ENCODE measurements at regions not wholly inside any gene's neighbourhood (a gene's known extent, or its start where the extent isn't known, plus 50 kb on each side); places are given as distances from the start of the nearest gene placed in this dataset.

DNA sequence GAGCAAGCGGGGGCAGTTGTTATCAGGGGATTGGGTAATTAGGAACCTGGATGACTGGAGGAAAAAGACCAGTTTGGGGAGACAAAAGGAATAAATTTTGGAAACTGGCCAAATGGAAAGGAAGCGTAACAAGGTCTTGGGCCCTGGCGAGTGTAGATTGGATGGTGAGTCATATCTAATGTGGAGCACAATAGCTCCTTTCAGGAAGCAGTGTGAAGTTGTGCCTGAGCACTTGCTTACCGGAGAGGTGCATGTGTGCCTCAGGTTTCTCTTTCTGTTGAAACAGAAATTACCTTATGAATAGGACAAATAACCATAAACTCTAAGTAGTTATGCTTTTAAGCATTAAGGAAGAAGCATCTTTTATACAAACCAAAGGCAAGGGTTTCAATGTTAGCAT lies 176.4 kb downstream of the KIF4B start:
- no peak for TF ChIP-seq Cebpa-rat (IDR thresholded peaks at IDR 0.05)
- Histone ChIP-seq H3K9me3 (0 out of 2 replicates have a peak, but pooled peaks cover 5% of the 10 kb centered on the region), H3K36me3 (no peaks in the 10 kb centered on the region), H3K9ac (no peak overlapping the region), H3K4me1 (peaks cover 4% of the 10 kb centered on the region; the same call in 1 of the 2 replicates), H3K4me2 (no peak overlapping the region), H4K20me1 (no peaks in the 10 kb centered on the region), H3K27me3 (no peaks in the 10 kb centered on the region), H3K4me3 (no peak overlapping the region), H3K27ac (no peak overlapping the region)

DNA sequence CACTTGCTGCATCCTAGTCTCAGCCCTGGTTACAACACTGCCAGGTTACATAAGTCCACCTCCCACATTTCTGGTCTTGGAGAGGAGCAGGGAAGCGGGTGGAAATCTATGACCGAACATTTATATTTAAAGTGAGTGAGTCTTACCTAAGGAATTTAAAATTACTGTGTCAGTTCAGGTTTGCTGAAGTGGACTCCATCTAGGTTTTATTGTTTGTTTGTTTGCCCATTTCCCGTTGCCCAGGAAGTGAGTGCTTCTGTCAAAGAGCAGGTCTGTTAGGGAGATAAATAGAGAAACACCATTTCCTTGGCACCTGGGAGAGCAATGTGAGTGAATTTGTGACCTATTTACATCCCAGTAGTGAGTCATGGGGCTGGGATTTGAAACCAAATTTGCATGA lies 179.5 kb downstream of the KIF4B start:
- Histone ChIP-seq H3K36me3 (no peaks in the 10 kb centered on the region), H3K27me3 (no peaks in the 10 kb centered on the region), H3K4me3 (no peak overlapping the region), H3K4me2 (no peak overlapping the region), H3K4me1 (peaks cover 4% of the 10 kb centered on the region; the same call in 1 of the 2 replicates), H4K20me1 (no peaks in the 10 kb centered on the region), H3K9me3 (0 out of 2 replicates have a peak, but pooled peaks cover 5% of the 10 kb centered on the region), H3K27ac (no peak overlapping the region), H3K9ac (no peak overlapping the region)
- no peak for TF ChIP-seq Cebpa-rat (IDR thresholded peaks at IDR 0.05)

DNA sequence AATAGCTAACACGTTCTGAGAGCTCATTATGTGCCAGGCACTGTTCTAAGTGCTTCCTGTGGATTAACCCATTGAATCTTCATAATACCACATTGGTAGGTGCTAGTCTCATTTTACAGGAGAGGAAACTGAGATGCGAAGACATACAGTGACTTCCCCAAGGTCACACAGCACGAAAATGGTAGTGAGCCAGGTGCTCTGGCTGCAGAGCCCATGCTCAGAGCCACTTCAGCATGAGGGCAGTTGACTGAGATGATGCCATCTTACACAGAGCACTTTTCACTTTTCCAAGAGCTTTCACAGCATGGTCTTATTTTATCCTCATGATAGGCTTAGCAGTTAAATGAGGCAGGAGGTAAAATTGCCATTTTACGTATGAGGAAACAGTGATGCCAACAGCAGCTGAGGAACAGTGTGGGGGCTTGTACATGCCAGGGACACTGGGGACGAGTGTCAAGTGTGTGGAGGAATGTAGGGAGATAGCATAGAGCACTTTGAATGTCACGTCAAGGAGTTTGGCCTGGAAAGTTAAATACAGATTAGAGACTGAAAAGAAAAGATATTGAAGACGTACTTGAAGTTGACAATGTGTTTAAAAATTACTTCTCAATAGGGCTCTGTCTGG lies 180.0 kb downstream of the KIF4B start:
- H4K20me1 ChIP-seq, result no peaks in the 10 kb centered on the region
- TF ChIP-seq Cebpa-rat (IDR thresholded peaks at IDR 0.05), result no peak
- H3K4me1 ChIP-seq, result peaks cover 4% of the 10 kb centered on the region; the same call in 1 of the 2 replicates
- H3K4me2 ChIP-seq, result no peak overlapping the region
- no peak overlapping the region for H3K27ac ChIP-seq
- H3K9me3 ChIP-seq, result 0 out of 2 replicates have a peak, but pooled peaks cover 5% of the 10 kb centered on the region
- H3K9ac ChIP-seq, result no peak overlapping the region
- H3K36me3 ChIP-seq, result no peaks in the 10 kb centered on the region
- no peaks in the 10 kb centered on the region for H3K27me3 ChIP-seq
- H3K4me3 ChIP-seq, result no peak overlapping the region

DNA sequence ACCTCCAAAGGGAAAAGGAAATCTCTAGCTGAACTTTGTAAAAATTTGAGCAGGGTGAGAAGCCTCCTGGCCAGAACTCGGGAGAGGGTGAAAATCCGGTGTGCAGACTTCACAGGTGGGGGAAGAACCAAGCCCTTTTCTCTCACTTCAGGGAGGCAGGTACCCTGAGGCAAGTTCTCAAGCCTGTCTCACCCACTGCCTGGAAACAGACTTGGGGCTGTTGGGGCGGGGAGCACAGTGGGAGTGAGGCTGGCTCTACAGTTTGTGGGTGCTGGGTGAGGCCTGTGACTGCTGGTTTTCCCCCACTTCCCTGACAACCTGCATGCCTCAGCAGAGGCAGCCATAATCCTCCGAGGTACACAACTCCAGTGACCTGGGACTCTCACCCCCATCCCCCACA lies 187.1 kb downstream of the KIF4B start:
- Histone ChIP-seq H3K4me2 (no peak overlapping the region), H3K9ac (no peak overlapping the region), H4K20me1 (no peaks in the 10 kb centered on the region), H3K9me3 (peaks cover 41% of the 10 kb centered on the region), H3K4me3 (no peak overlapping the region), H3K27ac (no peak overlapping the region), H3K4me1 (no peaks in the 10 kb centered on the region), H3K36me3 (no peaks in the 10 kb centered on the region), H3K27me3 (no peaks in the 10 kb centered on the region)
- TF ChIP-seq Cebpa-rat (IDR thresholded peaks at IDR 0.05), result no peak

DNA sequence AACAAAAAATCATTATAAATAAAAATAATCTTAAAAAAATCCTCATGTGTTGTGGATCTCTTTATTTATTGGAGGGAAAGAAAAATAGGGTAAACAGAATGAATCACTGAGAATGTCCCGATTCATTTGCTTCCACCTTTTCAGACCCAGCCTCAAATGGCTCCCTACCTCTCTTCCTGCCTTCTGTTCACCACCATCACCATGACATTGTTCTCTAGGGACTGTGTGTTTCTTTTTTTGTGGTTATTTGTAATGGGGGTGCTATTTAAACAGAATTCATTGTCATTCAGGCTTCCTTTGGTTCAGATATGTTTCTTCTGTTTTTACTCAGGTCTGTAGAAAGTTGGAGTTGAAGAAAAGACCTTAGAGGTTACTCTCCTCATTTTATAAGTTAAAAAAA lies 198.2 kb downstream of the KIF4B start:
- Histone ChIP-seq H3K27ac (no peak overlapping the region; the same call in 1 of the 2 replicates), H3K9me3 (peaks cover 7% of the 10 kb centered on the region), H3K4me3 (no peak overlapping the region; the same call in 1 of the 2 replicates), H3K4me1 (peaks cover 42% of the 10 kb centered on the region), H3K36me3 (no peaks in the 10 kb centered on the region), H4K20me1 (no peaks in the 10 kb centered on the region), H3K9ac (no peak overlapping the region), H3K27me3 (no peaks in the 10 kb centered on the region), H3K4me2 (peak overlapping the region; percentile 67)
- no peak for TF ChIP-seq Cebpa-rat (IDR thresholded peaks at IDR 0.05)

DNA sequence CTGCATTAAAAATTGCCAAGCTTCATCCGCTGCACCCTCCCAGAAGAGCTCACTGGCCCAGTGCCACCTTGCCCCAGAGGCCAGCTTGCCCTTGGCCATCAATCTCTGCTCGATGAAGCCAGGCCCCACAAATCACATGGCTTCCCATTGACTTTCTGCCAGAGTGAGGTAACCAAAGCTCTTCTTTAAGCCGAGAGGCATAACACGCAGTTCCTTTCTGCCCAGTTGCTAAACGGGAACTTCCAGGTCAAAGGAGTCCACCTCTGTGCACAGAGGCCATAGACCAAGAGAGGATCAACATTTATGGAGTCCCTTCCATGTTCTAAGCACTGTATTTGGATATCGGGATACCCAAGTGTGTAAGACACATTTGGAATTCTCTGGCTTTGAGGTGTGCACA lies 208.8 kb downstream of the KIF4B start:
- H3K27ac ChIP-seq, result no peak overlapping the region
- no peaks in the 10 kb centered on the region for H3K36me3 ChIP-seq
- no peak overlapping the region for H3K9ac ChIP-seq
- H3K4me2 ChIP-seq, result no peak overlapping the region
- no peaks in the 10 kb centered on the region for H3K9me3 ChIP-seq
- no peaks in the 10 kb centered on the region for H3K27me3 ChIP-seq
- no peak overlapping the region for H3K4me3 ChIP-seq
- H4K20me1 ChIP-seq, result no peaks in the 10 kb centered on the region
- no peak for TF ChIP-seq Cebpa-rat (IDR thresholded peaks at IDR 0.05)
- no peaks in the 10 kb centered on the region for H3K4me1 ChIP-seq

DNA sequence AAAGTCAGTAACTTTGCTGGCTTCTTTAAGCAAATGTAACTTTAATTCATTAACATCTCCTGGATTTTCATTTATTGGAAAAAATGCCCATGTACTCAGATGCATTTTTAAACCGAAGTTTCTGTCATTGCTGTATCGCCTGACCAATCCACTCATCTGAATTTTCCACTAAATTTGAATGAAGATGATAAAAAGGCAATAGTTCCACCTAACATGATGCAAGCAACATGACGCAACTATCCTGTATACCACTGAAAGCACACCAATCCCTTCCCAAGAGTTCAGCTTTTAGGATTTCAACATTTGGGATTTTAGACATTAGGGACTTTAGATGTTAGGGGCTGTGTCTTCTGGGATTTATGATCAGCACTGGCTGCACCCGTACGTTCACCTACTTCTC lies 215.6 kb downstream of the KIF4B start:
- H3K36me3 ChIP-seq, result no peaks in the 10 kb centered on the region
- H3K4me2 ChIP-seq, result no peak overlapping the region
- H4K20me1 ChIP-seq, result no peaks in the 10 kb centered on the region
- no peaks in the 10 kb centered on the region for H3K4me1 ChIP-seq
- no peaks in the 10 kb centered on the region for H3K9me3 ChIP-seq
- no peak overlapping the region for H3K4me3 ChIP-seq
- H3K27me3 ChIP-seq, result no peaks in the 10 kb centered on the region
- no peak overlapping the region for H3K27ac ChIP-seq
- no peak for TF ChIP-seq Cebpa-rat (IDR thresholded peaks at IDR 0.05)
- H3K9ac ChIP-seq, result no peak overlapping the region

DNA sequence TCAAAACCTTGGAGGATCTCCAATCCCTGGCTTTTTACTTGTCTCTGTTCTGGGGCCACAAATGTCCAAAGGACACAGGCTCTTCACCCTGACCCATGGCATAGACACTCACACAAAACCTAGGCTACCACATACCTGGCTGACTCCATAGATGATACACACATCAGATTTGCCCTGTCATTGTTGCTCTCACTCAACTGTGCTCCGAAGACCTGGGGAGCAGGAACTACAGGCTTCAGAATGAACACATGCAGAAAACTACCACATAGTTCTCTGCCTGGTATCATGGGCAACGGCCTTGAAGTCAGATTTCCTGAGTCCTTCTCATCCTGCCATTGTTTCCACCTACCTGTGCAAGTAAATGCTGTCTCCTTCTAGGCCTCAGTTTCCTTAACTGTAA lies 226.2 kb downstream of the KIF4B start:
- Histone ChIP-seq H3K36me3 (no peaks in the 10 kb centered on the region), H3K27ac (no peak overlapping the region), H3K9me3 (peaks cover 19% of the 10 kb centered on the region), H3K27me3 (no peaks in the 10 kb centered on the region), H3K9ac (no peak overlapping the region), H3K4me2 (no peak overlapping the region), H3K4me1 (no peaks in the 10 kb centered on the region), H4K20me1 (no peaks in the 10 kb centered on the region), H3K4me3 (no peak overlapping the region)
- no peak for TF ChIP-seq Cebpa-rat (IDR thresholded peaks at IDR 0.05)

DNA sequence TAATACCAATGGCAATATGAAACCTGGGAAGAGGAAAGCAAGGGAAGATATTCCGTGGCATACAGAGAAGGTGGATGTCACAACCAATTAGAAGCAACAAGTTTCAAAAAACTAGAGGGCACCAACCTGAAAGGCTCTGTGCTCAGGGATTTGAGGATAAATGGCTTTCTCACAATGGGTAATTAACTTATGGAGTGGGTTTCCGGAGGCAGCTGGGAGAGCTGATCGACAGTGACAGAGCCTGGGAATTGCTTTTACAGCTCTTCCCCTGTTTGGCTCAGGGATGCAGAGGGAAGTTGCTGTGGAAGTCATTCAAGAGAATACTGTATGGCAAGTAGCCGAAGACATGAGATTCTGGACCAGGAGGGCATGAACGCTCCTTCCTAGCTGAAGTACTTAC lies 237.0 kb downstream of the KIF4B start:
- Histone ChIP-seq H3K4me1 (peaks cover 5% of the 10 kb centered on the region; the same call in 1 of the 2 replicates), H3K9ac (no peak overlapping the region), H3K9me3 (no peaks in the 10 kb centered on the region), H4K20me1 (no peaks in the 10 kb centered on the region), H3K4me3 (no peak overlapping the region), H3K36me3 (no peaks in the 10 kb centered on the region), H3K27ac (no peak overlapping the region), H3K4me2 (no peak overlapping the region), H3K27me3 (no peaks in the 10 kb centered on the region)
- no peak for TF ChIP-seq Cebpa-rat (IDR thresholded peaks at IDR 0.05)

DNA sequence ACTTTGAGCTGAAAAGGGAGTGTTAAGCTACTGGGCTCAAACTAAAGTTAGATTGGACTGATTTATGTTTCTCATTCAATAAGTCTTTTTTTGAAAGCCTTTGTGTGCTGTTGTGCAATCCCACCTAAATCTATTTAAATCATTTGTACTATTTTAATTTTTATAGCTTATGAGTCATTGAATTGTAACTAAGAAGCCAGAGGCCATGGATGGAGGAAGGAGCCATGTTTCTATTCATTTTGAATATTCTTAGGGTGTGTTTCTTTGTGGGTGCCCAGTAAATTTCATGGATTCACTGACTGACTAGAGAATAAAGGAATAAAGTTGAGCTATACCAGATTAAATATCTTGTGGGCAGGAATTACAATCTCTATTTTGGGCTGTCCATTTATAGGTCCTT lies 238.5 kb downstream of the KIF4B start:
- Histone ChIP-seq H3K9me3 (no peaks in the 10 kb centered on the region), H3K27ac (no peak overlapping the region), H3K4me1 (peaks cover 5% of the 10 kb centered on the region; the same call in 1 of the 2 replicates), H3K4me3 (no peak overlapping the region), H3K9ac (no peak overlapping the region), H3K36me3 (no peaks in the 10 kb centered on the region), H4K20me1 (no peaks in the 10 kb centered on the region), H3K27me3 (no peaks in the 10 kb centered on the region), H3K4me2 (no peak overlapping the region)
- TF ChIP-seq Cebpa-rat (IDR thresholded peaks at IDR 0.05), result no peak

DNA sequence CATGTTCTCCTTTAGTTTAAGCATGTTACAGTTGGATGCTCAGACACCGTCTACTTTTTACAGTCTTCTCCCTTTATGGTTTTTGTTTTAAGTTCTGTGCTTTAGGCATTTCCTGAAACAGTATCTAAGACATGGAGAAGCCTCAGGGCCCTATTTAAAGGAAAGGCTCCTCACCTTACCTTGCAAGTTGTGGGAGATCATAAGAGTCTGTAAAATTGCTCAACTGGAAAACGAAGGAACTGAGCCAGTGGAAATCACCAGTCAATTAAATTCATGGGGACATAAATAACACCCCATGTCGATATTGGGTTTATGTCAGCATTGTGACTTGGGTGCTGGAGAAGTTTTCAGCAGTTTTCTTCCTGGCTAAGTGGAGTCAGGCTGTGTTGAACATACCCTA lies 239.2 kb downstream of the KIF4B start:
- H3K27ac ChIP-seq, result no peak overlapping the region
- H3K9ac ChIP-seq, result no peak overlapping the region
- no peaks in the 10 kb centered on the region for H3K36me3 ChIP-seq
- H3K9me3 ChIP-seq, result no peaks in the 10 kb centered on the region
- no peak for TF ChIP-seq Cebpa-rat (IDR thresholded peaks at IDR 0.05)
- no peak overlapping the region for H3K4me2 ChIP-seq
- no peaks in the 10 kb centered on the region for H4K20me1 ChIP-seq
- H3K4me1 ChIP-seq, result peaks cover 5% of the 10 kb centered on the region; the same call in 1 of the 2 replicates
- H3K4me3 ChIP-seq, result no peak overlapping the region
- H3K27me3 ChIP-seq, result no peaks in the 10 kb centered on the region

Measured in BLaER1 (cell line).